IMR-90 (cell line): ENCODE measurements at regions not wholly inside any gene's neighbourhood (a gene's known extent, or its start where the extent isn't known, plus 50 kb on each side); places are given as distances from the start of the nearest gene placed in this dataset.

Source experiments
- ATAC-seq: fragments of 200-7000 bp; cut with Tn5 transposase; 2 replicates; pipeline ENCODE4 v1.9.1; 2020; ENCODE audit warnings: low read depth, mild to moderate bottlenecking, moderate library complexity
- BruUV-seq: library from RNA; stranded (reverse); fragments of 400-500 nt; replicated peaks from 2 replicates; lab custom pipeline; 2021; lab: Mats Ljungman, UMichigan
- CTCF ChIA-PET: fragments of 300-600 bp; formaldehyde crosslinking; extraction: SDS; loops from one replicate; lab custom pipeline; 2021; ENCODE audit warnings: antibody characterized with exemption; lab: Yijun Ruan, JAX
- POLR2A ChIA-PET: fragments of 300-600 bp; sonication (Branson Sonifier 250); formaldehyde crosslinking; loops from one replicate; lab custom pipeline; 2022; ENCODE audit warnings: antibody characterized with exemption; ENCODE audit not compliant: unreplicated experiment; lab: Charles Lee
- DNase-seq: peaks from one replicate; pipeline ENCODE4 v3.0.0; 2013
- H2AFZ ChIP-seq: replicated peaks from 2 replicates; pipeline ENCODE3; 2013; ENCODE audit warnings: low read length, mild to moderate bottlenecking; ENCODE audit not compliant: poor library complexity
- H2AK5ac ChIP-seq: 2 replicates; pipeline ENCODE4 v1.6.1; 2013; ENCODE audit warnings: low read depth, low read length, inconsistent platforms
- H2AK9ac ChIP-seq: replicated peaks from 2 replicates; pipeline ENCODE3; 2013; ENCODE audit warnings: mild to moderate bottlenecking, low read depth, low read length, moderate library complexity; ENCODE audit not compliant: poor library complexity
- H2BK120ac ChIP-seq: 2 replicates; pipeline ENCODE4 v1.6.1; 2013; ENCODE audit warnings: low read depth, low read length, inconsistent platforms
- H2BK15ac ChIP-seq: 3 replicates; pipeline ENCODE4 v1.6.1; 2013; ENCODE audit warnings: low read depth, low read length, inconsistent platforms
- H2BK20ac ChIP-seq: 2 replicates; pipeline ENCODE4 v1.6.1; 2013; ENCODE audit warnings: low read depth, mild to moderate bottlenecking, inconsistent platforms, low read length, moderate library complexity
- H2BK5ac ChIP-seq: 2 replicates; pipeline ENCODE4 v1.6.1; 2013; ENCODE audit warnings: mild to moderate bottlenecking, low read depth, low read length, inconsistent platforms; ENCODE audit not compliant: poor library complexity, severe bottlenecking
- H3K14ac ChIP-seq: replicated peaks from 2 replicates; pipeline ENCODE4 v1.6.1; 2013; ENCODE audit warnings: low read depth, low read length, inconsistent platforms
- H3K18ac ChIP-seq: 2 replicates; pipeline ENCODE4 v1.6.1; 2013; ENCODE audit warnings: low read depth, low read length, control low read depth
- H3K23ac ChIP-seq: 2 replicates; pipeline ENCODE4 v1.6.1; 2013; ENCODE audit warnings: low read depth, low read length, inconsistent platforms
- H3K27ac ChIP-seq: 2 replicates; pipeline ENCODE4 v1.5.1; 2013; ENCODE audit warnings: mild to moderate bottlenecking, control low read depth, low read length; ENCODE audit not compliant: insufficient read depth
- H3K27me3 ChIP-seq: 2 replicates; pipeline ENCODE4 v1.6.1; 2013; ENCODE audit warnings: low read length; ENCODE audit not compliant: control insufficient read depth, insufficient read depth
- H3K36me3 ChIP-seq: 2 replicates; pipeline ENCODE4 v1.6.1; 2013; ENCODE audit warnings: low read length, mixed read lengths; ENCODE audit not compliant: control insufficient read depth, insufficient read depth
- H3K4ac ChIP-seq: 2 replicates; pipeline ENCODE4 v1.6.1; 2013; ENCODE audit warnings: low read depth, low read length, inconsistent platforms
- H3K4me1 ChIP-seq: 2 replicates; pipeline ENCODE4 v1.6.1; 2013; ENCODE audit warnings: low read length, mixed read lengths; ENCODE audit not compliant: control insufficient read depth, insufficient read depth
- H3K4me2 ChIP-seq: 2 replicates; pipeline ENCODE4 v1.6.1; 2013; ENCODE audit warnings: low read depth, mild to moderate bottlenecking, control low read depth, low read length, moderate library complexity
- H3K4me3 ChIP-seq: 2 replicates; pipeline ENCODE4 v1.5.1; 2013; ENCODE audit warnings: low read depth, mild to moderate bottlenecking, control low read depth, low read length, moderate library complexity; ENCODE audit not compliant: insufficient read depth
- H3K56ac ChIP-seq: 2 replicates; pipeline ENCODE4 v1.6.1; 2013; ENCODE audit warnings: low read length, inconsistent platforms; ENCODE audit not compliant: insufficient read depth; ENCODE audit errors: extremely low read depth
- H3K79me1 ChIP-seq, 2 experiments: 2 replicates each; pipeline ENCODE4 v1.6.1; 2013; ENCODE audit warnings: low read length in 2 of 2, inconsistent platforms in 1 of 2, low read depth in 1 of 2
- H3K9ac ChIP-seq: 2 replicates; pipeline ENCODE4 v1.6.1; 2013; ENCODE audit warnings: low read depth, low read length, control low read depth
- H3K9me1 ChIP-seq: 2 replicates; pipeline ENCODE4 v1.6.1; 2013; ENCODE audit warnings: low read length, inconsistent platforms; ENCODE audit not compliant: insufficient read depth
- H3K9me3 ChIP-seq: 2 replicates; pipeline ENCODE4 v1.6.1; 2013; ENCODE audit warnings: low read length; ENCODE audit not compliant: control insufficient read depth, insufficient read depth
- H4K20me1 ChIP-seq: 2 replicates; pipeline ENCODE4 v1.6.1; 2013; ENCODE audit warnings: low read length, inconsistent platforms; ENCODE audit not compliant: insufficient read depth
- H4K5ac ChIP-seq: 2 replicates; pipeline ENCODE4 v1.6.1; 2013; ENCODE audit warnings: mild to moderate bottlenecking, low read depth, low read length, control low read depth
- H4K8ac ChIP-seq, 2 experiments: 2 replicates each; pipeline ENCODE4 v1.6.1; 2013; ENCODE audit warnings: low read depth in 2 of 2, low read length in 2 of 2, control low read depth in 1 of 2, inconsistent platforms in 1 of 2
- H4K91ac ChIP-seq: 2 replicates; pipeline ENCODE4 v1.6.1; 2013; ENCODE audit warnings: low read depth, low read length, inconsistent platforms; ENCODE audit not compliant: insufficient read depth
- BHLHE40 ChIP-seq: fragments of 150-350 bp; IDR thresholded peaks from 2 replicates; pipeline ENCODE4 v1.6.1; 2016; ENCODE audit warnings: mild to moderate bottlenecking, low read depth, low read length
- CEBPB ChIP-seq: IDR thresholded peaks from 2 replicates; pipeline ENCODE4 v1.6.1; 2012; ENCODE audit warnings: low read depth, low read length, improper control_type of control experiment
- CHD1 ChIP-seq: IDR thresholded peaks from 2 replicates; pipeline ENCODE4 v1.6.1; 2012; ENCODE audit warnings: low read depth, low read length, improper control_type of control experiment
- FOS ChIP-seq: fragments of 150-350 bp; IDR thresholded peaks from 2 replicates; pipeline ENCODE4 v1.6.1; 2016; ENCODE audit warnings: low read depth, low read length
- MAZ ChIP-seq: IDR thresholded peaks from 2 replicates; pipeline ENCODE4 v1.6.1; 2012; ENCODE audit warnings: low read depth, mild to moderate bottlenecking, low read length, improper control_type of control experiment, moderate library complexity, borderline replicate concordance
- MXI1 ChIP-seq: IDR thresholded peaks from 2 replicates; pipeline ENCODE4 v1.6.1; 2012; ENCODE audit warnings: low read depth, mild to moderate bottlenecking, low read length, moderate library complexity, borderline replicate concordance
- POLR2A ChIP-seq: IDR thresholded peaks from 2 replicates; pipeline ENCODE4 v1.6.1; 2012; ENCODE audit warnings: mild to moderate bottlenecking, low read depth, low read length
- RAD21 ChIP-seq: IDR thresholded peaks from 2 replicates; pipeline ENCODE4 v1.6.1; 2012; ENCODE audit warnings: low read length, improper control_type of control experiment
- RCOR1 ChIP-seq: IDR thresholded peaks from 2 replicates; pipeline ENCODE4 v1.6.1; 2012; ENCODE audit warnings: mild to moderate bottlenecking, low read length, improper control_type of control experiment; ENCODE audit not compliant: insufficient replicate concordance
- SMC3 ChIP-seq: fragments of 150-350 bp; IDR thresholded peaks from 2 replicates; pipeline ENCODE4 v1.6.1; 2016; ENCODE audit warnings: low read depth, mild to moderate bottlenecking, antibody characterized with exemption, low read length, moderate library complexity
- WGBS, 2 experiments: methylation state at CpG; one replicate each; pipeline versions ENCODE4 v1.1.5 to v1.1.7; 2013; ENCODE audit warnings: missing lambda C conversion rate in 2 of 2; ENCODE audit not compliant: insufficient read length in 1 of 2; ENCODE audit errors: extremely low coverage in 2 of 2; 5-methylcytosine and 5-hydroxymethylcytosine counted together
- dilution Hi-C: fragments of 300-500 bp; cut with HindIII; formaldehyde crosslinking; loops from one replicate; pipeline ENCODE4 v1.14.3; 2018; ENCODE audit warnings: low sequenced_read_pairs; ENCODE audit not compliant: unreplicated experiment
- in situ Hi-C: fragments of 300-500 bp; cut with MboI; formaldehyde crosslinking; loops from 3 replicates; pipeline ENCODE4 v1.14.3; 2019; ENCODE audit warnings: low sequenced_read_pairs, inconsistent platforms, mixed read lengths
- intact Hi-C: fragments of 100-400 bp; cut with micrococcal nuclease; formaldehyde crosslinking; loops from 2 replicates; pipeline ENCODE4 v1.10.0; 2022
- TF ChIP-seq, protein P1 (sequence below): fragments of 150-350 bp; IDR thresholded peaks from 2 replicates; pipeline ENCODE4 v1.6.1; 2016; ENCODE audit warnings: low read depth, mild to moderate bottlenecking, low read length, moderate library complexity, borderline replicate concordance
- TF ChIP-seq, protein P2 (sequence below): conservative IDR thresholded peaks from 2 replicates; pipeline ENCODE4 v1.5.1; 2012; ENCODE audit warnings: mild to moderate bottlenecking, low read depth, low read length, improper control_type of control experiment

DNA sequence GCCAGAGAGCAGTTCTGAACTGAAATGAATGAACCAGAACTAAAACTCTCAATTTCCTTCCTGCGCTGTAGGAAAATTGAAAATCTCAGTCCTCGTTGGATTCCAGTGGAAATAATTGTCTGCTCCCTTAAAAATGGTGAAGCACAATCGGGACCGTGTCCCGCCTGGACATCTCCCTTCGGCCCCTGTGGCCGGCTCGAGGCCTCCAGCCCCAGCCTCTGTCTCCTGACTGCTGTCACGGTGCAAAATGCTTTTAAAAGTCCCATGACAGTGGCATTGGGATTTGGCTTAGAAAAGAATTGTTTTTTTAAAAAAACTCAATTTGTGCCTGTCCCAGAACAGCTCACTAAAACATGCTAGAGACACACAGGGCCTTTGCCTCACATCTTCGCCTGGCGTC is 142.5 kb downstream of the ZNF664 start:
- intact Hi-C loops (no loop called here), dilution Hi-C loops (no loop called here), in situ Hi-C loops (no loop called here)
- Histone ChIP-seq H3K4ac (no peak overlapping the region), H2BK15ac (no peak overlapping the region), H3K23ac (no peak overlapping the region), H3K56ac (no peak overlapping the region), H2AFZ (no peak overlapping the region), H4K5ac (no peak overlapping the region), H3K18ac (no peak overlapping the region), H3K4me1 (no peaks in the 10 kb centered on the region), H2BK5ac (no peak overlapping the region), H3K9me3 (no peaks in the 10 kb centered on the region), H3K36me3 (no peaks in the 10 kb centered on the region), H3K4me2 (no peak overlapping the region), H3K9ac (no peak overlapping the region), H3K79me1 (no peaks in the 10 kb centered on the region), H3K4me3 (no peak overlapping the region), H3K27me3 (peaks cover 19% of the 10 kb centered on the region), H3K9me1 (no peaks in the 10 kb centered on the region), H2AK5ac (no peak overlapping the region), H3K14ac (no peak overlapping the region), H2BK20ac (no peak overlapping the region), H4K8ac (no peak overlapping the region), H2BK120ac (no peak overlapping the region), H4K91ac (no peak overlapping the region), H3K27ac (no peak overlapping the region), H4K20me1 (no peaks in the 10 kb centered on the region), H2AK9ac (no peak overlapping the region)
- ChIA-PET POLR2A (no interaction called here), CTCF (no interaction called here)
- DNase-seq = no peak
- 93% methylated on average over 6 of the region's 11 CpGs; no CpG with 5 or more reads in 1 of the 2 experiments for WGBS, 2 experiments
- no TSS peak for BruUV-seq
- no peak for TF ChIP-seq POLR2A
- no peak for TF ChIP-seq BHLHE40
- no peak for TF ChIP-seq MXI1
- TF ChIP-seq MAZ = no peak
- no peak for TF ChIP-seq RCOR1
- TF ChIP-seq CEBPB = no peak
- TF ChIP-seq FOS = no peak
- no peak for TF ChIP-seq SMC3
- TF ChIP-seq, protein P1, sequence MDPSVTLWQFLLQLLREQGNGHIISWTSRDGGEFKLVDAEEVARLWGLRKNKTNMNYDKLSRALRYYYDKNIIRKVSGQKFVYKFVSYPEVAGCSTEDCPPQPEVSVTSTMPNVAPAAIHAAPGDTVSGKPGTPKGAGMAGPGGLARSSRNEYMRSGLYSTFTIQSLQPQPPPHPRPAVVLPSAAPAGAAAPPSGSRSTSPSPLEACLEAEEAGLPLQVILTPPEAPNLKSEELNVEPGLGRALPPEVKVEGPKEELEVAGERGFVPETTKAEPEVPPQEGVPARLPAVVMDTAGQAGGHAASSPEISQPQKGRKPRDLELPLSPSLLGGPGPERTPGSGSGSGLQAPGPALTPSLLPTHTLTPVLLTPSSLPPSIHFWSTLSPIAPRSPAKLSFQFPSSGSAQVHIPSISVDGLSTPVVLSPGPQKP = no peak
- TF ChIP-seq, protein P2, sequence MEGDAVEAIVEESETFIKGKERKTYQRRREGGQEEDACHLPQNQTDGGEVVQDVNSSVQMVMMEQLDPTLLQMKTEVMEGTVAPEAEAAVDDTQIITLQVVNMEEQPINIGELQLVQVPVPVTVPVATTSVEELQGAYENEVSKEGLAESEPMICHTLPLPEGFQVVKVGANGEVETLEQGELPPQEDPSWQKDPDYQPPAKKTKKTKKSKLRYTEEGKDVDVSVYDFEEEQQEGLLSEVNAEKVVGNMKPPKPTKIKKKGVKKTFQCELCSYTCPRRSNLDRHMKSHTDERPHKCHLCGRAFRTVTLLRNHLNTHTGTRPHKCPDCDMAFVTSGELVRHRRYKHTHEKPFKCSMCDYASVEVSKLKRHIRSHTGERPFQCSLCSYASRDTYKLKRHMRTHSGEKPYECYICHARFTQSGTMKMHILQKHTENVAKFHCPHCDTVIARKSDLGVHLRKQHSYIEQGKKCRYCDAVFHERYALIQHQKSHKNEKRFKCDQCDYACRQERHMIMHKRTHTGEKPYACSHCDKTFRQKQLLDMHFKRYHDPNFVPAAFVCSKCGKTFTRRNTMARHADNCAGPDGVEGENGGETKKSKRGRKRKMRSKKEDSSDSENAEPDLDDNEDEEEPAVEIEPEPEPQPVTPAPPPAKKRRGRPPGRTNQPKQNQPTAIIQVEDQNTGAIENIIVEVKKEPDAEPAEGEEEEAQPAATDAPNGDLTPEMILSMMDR = no peak
- TF ChIP-seq CHD1 = no peak
- no peak for TF ChIP-seq RAD21
- no peak for ATAC-seq
